Loucy (cell line): ENCODE measurements at regions not wholly inside any gene's neighbourhood (a gene's known extent, or its start where the extent isn't known, plus 50 kb on each side); places are given as distances from the start of the nearest gene placed in this dataset.

Experiments
- CTCF ChIP-seq: fragments of 200-600 bp; sonication (generic); conservative IDR thresholded peaks from 2 replicates; pipeline ENCODE4 v1.5.1; 2014; ENCODE audit warnings: mild to moderate bottlenecking, antibody characterized with exemption, low read length
- EZH2phosphoT487 ChIP-seq: fragments of 200-600 bp; IDR thresholded peaks from 2 replicates; pipeline ENCODE4 v1.6.1; 2018; ENCODE audit warnings: antibody characterized with exemption, mild to moderate bottlenecking, moderate library complexity, borderline replicate concordance

GRCh38 chr9:104983491-104983890, 55.5 kb upstream of the ABCA1 start:
- TF ChIP-seq CTCF: no peak
- TF ChIP-seq EZH2phosphoT487: no peak
